NT2/D1 (cell line): ENCODE measurements at regions not wholly inside any gene's neighbourhood (a gene's known extent, or its start where the extent isn't known, plus 50 kb on each side); places are given as distances from the start of the nearest gene placed in this dataset.

Source experiments
- SUZ12 ChIP-seq: IDR thresholded peaks from 2 replicates; pipeline ENCODE4 v1.6.1; 2011; ENCODE audit not compliant: insufficient read length, insufficient read depth; ENCODE audit errors: extremely low read depth
- YY1 ChIP-seq: IDR thresholded peaks from 2 replicates; pipeline ENCODE4 v1.6.1; 2011; ENCODE audit not compliant: insufficient read length, insufficient read depth
- ZNF274 ChIP-seq: IDR thresholded peaks from 2 replicates; pipeline ENCODE4 v1.6.1; 2011; ENCODE audit warnings: mild to moderate bottlenecking, low read depth, low read length

- TF ChIP-seq YY1 (no peak), ZNF274 (no peak), SUZ12 (no peak)
Measured at GRCh38 chr3:65101450-65101849, 413.6 kb upstream of the ADAMTS9 start.
